EL (cell line): ENCODE measurements at regions not wholly inside any gene's neighbourhood (a gene's known extent, or its start where the extent isn't known, plus 50 kb on each side); places are given as distances from the start of the nearest gene placed in this dataset.
A peak's percentile ranks its signal among the peaks of the same experiment; 100 is the strongest.
"Not testable (repeated sequence)": the region's sequence is repeated elsewhere in the genome, so short reads cannot be mapped to it uniquely, and the experiment has no call there.

ENCODE experiments used
- DNase-seq: peaks from one replicate; pipeline ENCODE4 v3.0.0-alpha.2; 2016

DNA sequence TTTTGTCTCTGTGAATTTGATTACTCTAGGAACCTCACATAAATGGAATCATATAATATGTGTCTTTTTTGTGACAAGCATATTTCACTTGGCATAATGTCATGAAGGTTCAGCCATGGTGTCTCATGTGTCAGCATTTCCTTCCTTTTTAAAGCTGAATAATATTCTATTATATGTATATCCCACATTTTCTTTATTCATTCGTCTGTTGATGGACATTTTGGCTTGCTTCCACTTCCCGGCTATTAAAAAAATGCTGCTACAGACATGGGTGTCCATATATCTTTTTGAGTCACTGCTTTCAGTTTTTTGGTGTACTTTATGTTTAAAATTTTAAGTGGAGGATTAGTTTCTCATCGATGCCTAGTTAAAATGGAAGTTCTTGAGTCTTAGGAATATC, 59.8 kb upstream of the C5orf63 start:
- no peak for DNase-seq

GRCh38 chr5:127136908-127137307, 63.6 kb upstream of the C5orf63 start:
- DNase-seq = no peak

DNA sequence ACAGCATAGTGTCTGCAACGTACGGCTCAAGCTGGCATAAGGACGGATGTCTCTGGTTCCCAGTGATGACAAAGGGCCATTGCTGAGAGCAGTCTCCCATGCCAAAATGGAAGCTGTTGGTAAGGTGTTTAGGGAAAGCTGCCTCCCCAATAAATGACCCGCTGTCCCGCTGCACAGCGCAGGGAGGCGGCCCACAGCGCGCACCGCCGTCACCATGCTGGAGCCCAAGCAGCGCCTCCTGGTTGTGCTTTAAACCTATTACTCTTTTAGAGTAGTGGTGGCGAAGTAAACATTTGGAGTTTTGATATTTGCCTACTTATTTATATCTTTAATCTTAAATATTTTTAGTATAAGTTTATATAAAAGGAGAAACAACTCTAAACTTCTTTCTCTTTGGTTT, 70.4 kb upstream of the C5orf63 start:
- no peak for DNase-seq

DNA sequence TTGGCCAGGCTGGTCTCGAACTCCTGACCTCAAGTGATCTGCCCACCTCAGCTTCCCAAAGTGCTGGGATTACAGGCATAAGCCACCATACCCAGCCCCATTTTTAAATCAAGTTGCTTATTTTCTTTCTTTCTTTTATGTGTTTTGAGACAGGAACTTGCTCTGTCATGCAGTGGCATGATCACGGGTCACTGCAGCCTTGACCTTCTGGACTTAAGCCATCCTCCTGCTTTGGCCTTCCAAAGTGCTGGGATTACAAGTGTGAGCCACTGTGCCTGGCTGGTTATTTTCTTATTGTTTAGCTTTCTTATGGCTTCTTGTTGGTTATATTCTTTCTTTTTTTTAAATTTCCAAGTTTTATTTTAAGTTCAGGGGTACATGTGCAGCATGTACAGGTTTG, 79.7 kb upstream of the C5orf63 start:
- no peak for DNase-seq

GRCh38 chr5:127153521-127153920, 80.2 kb upstream of the C5orf63 start:
- DNase-seq = no peak

DNA sequence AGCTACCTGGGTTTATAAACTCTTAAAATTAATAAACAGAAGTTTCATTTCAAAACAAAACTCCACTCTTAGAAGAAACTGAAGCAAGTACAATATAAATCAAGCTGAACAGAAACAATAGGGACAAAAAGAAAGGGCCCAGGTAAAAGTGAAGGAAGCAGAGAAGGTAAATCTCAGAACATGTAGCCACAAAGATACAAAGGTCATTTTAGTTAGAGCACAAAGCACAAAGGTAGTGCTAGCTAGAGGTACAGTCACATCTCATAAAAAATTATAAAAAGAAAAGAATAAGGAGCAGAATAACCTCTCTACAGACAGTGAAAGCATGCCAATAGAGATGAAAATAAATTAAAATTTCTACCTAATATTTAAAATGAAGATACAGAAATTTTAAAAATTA, 90.4 kb upstream of the C5orf63 start:
- no peak for DNase-seq

- no peak for DNase-seq
Observed at GRCh38 chr5:127170918-127171600, 97.8 kb upstream of the C5orf63 start.

DNA sequence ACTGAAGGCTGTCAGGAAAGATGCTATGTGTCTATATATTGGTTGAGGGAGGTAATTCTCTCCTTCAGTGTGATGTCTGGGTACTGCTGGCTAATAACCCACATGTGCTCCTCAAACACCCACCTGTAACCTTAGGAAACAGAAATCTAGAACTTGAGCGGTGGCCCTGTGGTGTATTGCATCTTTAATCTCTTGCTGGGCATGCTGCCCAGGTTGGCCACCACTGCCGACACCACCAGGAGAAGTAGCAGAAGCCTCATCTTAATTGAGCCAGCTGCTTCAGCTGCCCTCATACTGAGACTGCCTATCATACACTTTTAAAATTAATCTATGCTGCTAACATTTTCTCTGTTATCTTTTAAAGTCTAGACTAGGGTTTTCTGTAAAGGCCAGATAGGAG, 103.5 kb upstream of the C5orf63 start:
- no peak for DNase-seq

DNA sequence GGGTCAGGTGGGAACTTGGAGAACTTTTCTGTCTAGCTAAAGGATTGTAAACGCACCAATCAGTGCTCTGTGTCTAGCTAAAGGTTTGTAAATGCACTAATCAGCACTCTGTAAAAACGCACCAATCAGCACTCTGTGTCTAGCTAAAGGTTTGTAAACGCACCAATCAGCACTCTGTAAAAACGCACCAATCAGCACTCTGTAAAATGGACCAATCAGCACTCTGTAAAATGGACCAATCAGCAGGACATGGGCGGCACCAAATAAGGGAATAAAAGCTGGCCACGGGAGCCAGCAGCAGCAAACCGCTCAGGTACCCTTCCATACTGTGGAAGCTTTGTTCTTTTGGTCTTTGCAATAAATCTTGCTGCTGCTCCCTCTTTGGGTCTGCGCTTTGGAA, 108.0 kb upstream of the MEGF10 start:
- DNase-seq = not testable (repeated sequence)

DNA sequence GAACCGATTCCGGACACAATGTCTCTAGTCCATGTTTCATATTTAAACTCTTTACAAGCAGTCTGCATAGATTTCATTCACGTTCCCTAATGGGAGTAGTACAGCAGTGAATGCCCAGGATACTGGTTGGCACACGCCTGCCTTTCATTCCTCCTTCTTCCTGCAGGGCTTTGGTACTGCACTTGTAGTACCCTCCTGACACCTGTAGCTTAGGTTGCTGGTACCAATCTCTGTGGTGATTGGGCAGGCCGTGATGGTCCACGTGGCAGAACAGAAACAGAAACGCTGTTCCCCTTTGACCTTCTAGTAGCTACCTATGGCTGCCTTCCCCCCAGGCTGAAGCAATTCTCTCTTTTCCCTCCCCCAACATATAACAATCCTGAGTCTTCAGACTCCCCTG, 107.3 kb upstream of the MEGF10 start:
- no peak for DNase-seq

DNA sequence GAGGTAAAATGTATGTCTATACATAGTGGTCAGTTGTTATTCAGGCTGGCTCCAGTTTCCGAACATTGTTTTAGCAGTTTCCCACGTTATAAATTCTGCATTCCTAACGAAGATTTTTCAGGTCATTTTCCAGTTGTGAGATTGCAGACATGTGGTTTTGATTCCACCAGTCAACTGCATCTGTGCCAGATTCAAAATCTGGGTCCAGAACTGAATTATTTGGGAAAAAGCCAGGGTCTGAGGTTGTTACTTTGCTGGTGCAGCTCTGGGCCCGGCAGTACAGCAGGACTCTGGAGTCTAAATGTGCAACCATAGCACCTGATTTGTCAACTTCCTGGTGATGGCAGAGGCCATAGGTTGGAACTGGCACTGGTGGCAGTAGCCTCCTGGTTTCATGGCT, 105.7 kb upstream of the MEGF10 start:
- no peak for DNase-seq

GRCh38 chr5:127186657-127187056, 103.9 kb upstream of the MEGF10 start:
- peak; percentile 21 for DNase-seq

- DNase-seq = peak; percentile 8
Observed at GRCh38 chr5:127187706-127188105, 102.9 kb upstream of the MEGF10 start.

GRCh38 chr5:127192150-127192549, 98.4 kb upstream of the MEGF10 start:
- DNase-seq = no peak

DNA sequence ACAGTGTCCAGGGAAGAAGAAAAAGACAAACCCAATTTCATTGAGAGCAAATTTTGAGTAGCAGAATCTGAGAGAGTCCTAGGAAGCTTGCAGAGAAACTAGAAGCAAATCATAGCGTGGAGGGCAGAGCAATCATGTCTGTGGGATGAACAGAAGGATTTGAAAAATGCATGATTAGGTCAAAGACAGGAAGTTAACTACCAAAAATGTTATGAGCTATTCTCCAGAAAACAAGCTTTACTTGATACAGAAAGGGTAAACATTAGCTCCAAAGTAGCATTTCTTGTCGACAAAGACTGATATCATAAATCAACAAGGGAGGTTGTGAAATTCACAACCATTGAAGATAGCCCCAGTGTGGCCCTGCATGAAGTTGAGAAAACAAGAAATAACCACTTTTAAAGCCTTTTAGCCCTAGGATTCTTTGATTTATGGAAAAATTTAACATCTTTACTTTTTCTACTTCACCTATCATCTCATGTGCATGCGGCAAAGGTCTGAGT, 97.7 kb upstream of the MEGF10 start:
- no peak for DNase-seq

GRCh38 chr5:127196042-127196441, 94.6 kb upstream of the MEGF10 start:
- DNase-seq = no peak

DNA sequence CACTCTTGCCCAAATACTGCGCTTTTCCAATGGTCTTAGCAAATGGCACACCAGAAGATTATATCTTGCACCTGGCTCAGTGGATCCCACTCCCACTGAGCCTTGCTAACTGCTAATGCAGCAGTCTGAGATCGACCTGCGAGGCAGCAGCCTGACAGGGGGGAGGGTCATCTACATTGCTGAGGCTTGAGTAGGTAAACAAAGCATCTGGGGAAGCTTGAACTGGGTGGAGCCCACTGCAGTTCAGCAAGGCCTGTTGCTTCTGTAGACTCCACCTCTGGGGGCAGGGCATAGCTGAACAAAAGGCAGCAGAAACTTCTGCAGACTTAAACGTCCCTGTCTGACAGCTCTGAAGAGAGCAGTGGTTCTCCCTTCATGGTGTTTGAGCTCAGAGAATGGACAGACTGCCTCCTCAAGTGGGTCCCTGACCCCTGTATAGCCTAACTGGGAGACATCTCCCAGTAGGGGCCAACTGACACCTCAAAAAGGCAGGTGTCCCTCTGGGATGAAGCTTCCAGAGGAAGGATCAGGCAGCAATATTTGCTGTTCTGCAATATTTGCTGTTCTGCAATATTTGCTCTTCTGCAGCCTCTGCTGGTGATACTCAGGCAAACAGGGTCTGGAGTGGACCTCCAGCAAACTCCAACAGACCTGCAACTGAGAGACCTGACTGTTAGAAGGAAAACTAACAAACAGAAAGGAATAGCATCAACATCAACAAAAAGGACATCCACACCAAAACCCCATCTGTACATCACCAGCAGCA, 93.0 kb upstream of the MEGF10 start:
- not testable (repeated sequence) for DNase-seq

- DNase-seq = not testable (repeated sequence)
Observed at GRCh38 chr5:127202738-127203137, 87.9 kb upstream of the MEGF10 start.

GRCh38 chr5:127203818-127204217, 86.8 kb upstream of the MEGF10 start:
- peak; percentile 78 for DNase-seq

DNA sequence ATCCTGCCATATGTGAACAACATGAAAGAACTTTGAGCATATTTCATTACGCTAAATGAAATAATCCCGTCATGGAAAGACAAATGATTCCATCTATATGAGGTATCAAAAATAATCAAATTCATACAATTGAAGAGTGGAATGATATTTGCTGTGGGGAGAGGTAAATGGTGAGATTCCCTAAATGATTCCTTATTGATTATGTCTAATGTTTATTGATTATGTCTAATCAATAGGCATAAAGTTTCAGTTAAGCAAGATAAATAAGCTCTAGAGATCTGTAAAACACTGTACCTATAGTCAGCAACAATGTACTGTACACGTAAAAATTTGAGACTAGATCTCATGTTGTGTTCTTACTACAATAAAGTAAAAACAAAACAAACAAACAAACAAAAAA, 85.4 kb upstream of the MEGF10 start:
- DNase-seq = no peak

DNA sequence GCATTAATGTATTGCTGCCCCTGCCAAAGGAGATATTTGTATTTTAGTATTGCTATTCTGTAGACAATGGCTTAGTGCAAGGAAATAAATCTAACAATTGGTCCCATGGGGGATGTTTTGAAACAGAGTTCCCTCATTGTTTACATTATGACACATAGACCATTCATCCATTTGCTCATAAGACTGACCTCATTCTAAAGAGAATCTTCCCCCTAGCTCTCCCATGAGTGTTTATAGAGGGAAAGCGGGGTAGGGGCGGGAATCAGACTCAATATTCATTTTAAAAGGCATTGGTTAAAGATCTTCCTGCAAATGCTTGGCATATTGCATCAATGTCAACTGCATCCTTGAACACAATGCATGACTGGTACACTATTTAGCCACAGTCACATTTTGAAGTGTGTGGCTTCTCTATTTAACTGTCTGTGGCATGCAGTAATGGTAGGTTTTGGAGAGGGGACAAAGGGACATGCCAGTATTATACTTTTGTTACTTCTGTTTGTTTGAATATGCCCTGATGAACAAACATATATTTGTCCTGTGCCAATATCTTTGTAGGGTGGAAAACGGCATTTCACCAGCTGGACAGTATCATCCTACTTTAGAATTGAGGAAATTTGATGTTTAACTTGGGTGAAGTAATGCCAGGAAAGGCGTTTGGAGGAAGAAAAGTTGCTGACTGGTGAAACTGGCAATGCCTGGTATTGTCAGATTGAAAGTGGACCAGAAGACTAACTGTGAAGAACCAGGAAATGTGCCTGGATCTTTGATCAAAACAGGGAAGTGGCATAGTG, 84.1 kb upstream of the MEGF10 start:
- peak; percentile 90 for DNase-seq

DNA sequence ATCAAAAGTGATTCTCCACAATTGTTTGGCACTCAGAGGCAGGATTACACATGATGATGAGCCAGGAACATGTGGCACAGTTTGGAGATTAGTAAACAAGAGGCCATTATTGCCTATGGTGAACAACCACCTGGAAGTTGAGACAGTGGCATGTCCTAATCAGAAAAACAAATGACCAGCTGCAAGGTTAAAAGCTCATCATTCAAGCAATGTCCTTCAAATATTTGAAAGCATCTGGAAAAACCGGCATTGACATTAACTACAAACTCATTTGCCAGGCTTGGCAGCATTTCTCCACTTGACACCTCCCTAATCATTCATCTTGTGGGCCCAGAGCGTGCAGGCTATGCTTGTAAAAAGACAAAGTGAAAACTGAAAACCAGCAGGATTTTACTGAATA, 80.6 kb upstream of the MEGF10 start:
- DNase-seq = no peak

- DNase-seq = no peak
Observed at GRCh38 chr5:127213231-127213630, 77.4 kb upstream of the MEGF10 start.

DNA sequence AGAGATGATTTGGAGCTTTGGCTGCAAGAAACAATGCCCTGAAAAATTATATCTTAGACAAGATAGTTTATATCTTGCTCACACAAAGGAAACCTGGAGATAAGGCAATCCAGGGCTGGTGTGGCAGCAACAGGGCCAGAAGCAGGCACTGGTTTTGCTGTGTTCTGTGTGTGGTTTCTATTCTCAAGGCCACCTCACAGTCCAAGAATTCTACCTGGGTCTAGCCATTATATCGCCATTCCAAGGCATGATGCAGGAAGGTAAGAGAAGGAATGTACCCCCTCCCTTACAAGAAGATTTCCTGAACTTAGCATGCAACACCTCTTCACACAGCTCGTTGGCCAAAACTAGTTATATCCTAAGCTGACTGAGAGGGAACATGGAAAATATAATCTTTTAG, 74.5 kb upstream of the MEGF10 start:
- no peak for DNase-seq
